Adipocyte (in vitro differentiated cells): ENCODE measurements at regions not wholly inside any gene's neighbourhood (a gene's known extent, or its start where the extent isn't known, plus 50 kb on each side); places are given as distances from the start of the nearest gene placed in this dataset.

Source experiments
- DNase-seq: peaks from one replicate; pipeline ENCODE4 v3.0.0-alpha.2; 2015; ENCODE audit warnings: low read depth
- H3K27me3 ChIP-seq: replicated peaks from 2 replicates; pipeline ENCODE4 v1.7.0; 2013; ENCODE audit warnings: mild to moderate bottlenecking, low read length, moderate library complexity; ENCODE audit not compliant: control insufficient read depth, insufficient read depth
- H3K36me3 ChIP-seq: 2 replicates; pipeline ENCODE4 v1.7.0; 2013; ENCODE audit warnings: low read length, mild to moderate bottlenecking, moderate library complexity; ENCODE audit not compliant: control insufficient read depth, insufficient read depth, severe bottlenecking
- H3K4me1 ChIP-seq: 2 replicates; pipeline ENCODE4 v1.7.0; 2013; ENCODE audit warnings: mild to moderate bottlenecking, low read length, moderate library complexity; ENCODE audit not compliant: control insufficient read depth, insufficient read depth
- H3K4me3 ChIP-seq: 2 replicates; pipeline ENCODE4 v1.7.0; 2013; ENCODE audit warnings: mild to moderate bottlenecking, low read length, moderate library complexity
- H3K9ac ChIP-seq: 2 replicates; pipeline ENCODE4 v1.7.0; 2013; ENCODE audit warnings: mild to moderate bottlenecking, low read length, moderate library complexity
- H3K9me3 ChIP-seq: 2 replicates; pipeline ENCODE4 v1.7.0; 2013; ENCODE audit warnings: mild to moderate bottlenecking, low read length, moderate library complexity; ENCODE audit not compliant: control insufficient read depth

- Histone ChIP-seq H3K36me3 (no peaks in the 10 kb centered on the region), H3K27me3 (peaks cover 4% of the 10 kb centered on the region), H3K9ac (no peak overlapping the region), H3K4me1 (no peaks in the 10 kb centered on the region), H3K9me3 (no peaks in the 10 kb centered on the region), H3K4me3 (no peak overlapping the region)
- no peak for DNase-seq
Observed at GRCh38 chr20:52098186-52098585, 93.4 kb downstream of the ZFP64 start.

- Histone ChIP-seq H3K9me3 (no peaks in the 10 kb centered on the region), H3K4me3 (no peak overlapping the region), H3K27me3 (no peaks in the 10 kb centered on the region), H3K9ac (no peak overlapping the region), H3K36me3 (no peaks in the 10 kb centered on the region), H3K4me1 (no peaks in the 10 kb centered on the region)
- DNase-seq = no peak
Observed at GRCh38 chr20:52096117-52096516, 95.5 kb downstream of the ZFP64 start.

DNA sequence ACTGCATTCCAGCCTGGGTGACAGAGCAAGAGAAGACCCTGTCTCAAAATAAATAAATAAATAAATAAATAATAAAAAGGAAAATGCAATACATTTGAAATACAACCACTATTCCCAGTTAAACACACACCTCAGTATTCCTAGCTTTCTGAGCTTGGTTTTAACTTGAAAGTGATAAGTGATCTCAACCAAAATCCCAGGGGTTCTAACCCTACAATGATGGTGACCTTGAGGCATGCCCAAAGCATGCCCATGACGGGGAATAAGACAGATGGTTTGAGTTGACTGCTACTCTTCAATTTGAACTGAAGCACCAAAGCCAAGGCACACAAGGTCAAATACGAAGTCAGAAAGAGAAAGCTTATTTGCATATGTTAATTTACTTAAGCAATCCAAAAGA lies 96.9 kb downstream of the ZFP64 start:
- H3K9ac ChIP-seq = no peak overlapping the region
- no peaks in the 10 kb centered on the region for H3K4me1 ChIP-seq
- no peaks in the 10 kb centered on the region for H3K9me3 ChIP-seq
- no peak overlapping the region for H3K4me3 ChIP-seq
- no peak for DNase-seq
- no peaks in the 10 kb centered on the region for H3K27me3 ChIP-seq
- H3K36me3 ChIP-seq = no peaks in the 10 kb centered on the region

DNA sequence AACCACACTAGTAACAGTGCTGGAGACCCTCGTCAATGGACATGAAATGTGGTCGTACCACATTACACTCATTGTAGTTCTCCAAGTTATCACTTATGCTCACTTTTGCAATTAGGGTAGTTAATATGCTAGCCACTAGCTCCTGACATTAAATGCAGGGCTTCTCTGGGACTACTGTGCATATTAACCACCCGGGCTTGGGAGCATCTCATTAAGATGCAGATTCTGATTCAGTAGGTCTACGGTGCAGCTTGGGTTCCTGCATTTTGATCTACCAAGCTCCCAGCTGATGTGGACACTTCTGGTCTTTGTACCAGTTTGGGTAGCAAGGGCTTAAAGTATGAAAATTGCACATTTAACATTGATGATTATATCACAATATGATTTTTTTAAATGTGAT lies 98.0 kb downstream of the ZFP64 start:
- DNase-seq = no peak
- H3K9ac ChIP-seq = no peak overlapping the region
- no peaks in the 10 kb centered on the region for H3K27me3 ChIP-seq
- no peaks in the 10 kb centered on the region for H3K36me3 ChIP-seq
- H3K4me3 ChIP-seq = no peak overlapping the region
- no peaks in the 10 kb centered on the region for H3K4me1 ChIP-seq
- no peaks in the 10 kb centered on the region for H3K9me3 ChIP-seq

DNA sequence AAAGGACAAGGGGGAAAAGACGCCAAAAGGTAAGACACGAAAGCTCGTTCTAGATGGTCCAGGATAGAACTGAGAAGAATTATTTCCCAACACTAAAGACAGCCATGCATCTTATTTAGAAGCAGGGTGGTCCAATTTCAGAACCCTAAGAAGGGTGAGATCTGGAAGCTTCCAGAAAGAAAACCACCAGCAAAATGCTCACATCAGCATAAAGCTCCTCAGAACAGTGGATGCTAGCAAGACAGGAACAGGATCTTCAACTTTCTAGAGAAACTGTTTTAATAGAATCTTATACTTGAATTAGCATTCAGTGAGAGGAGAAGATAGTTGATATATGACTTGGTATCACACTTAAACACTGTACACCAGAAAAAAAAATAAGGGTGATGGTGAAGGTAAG lies 101.5 kb downstream of the ZFP64 start:
- Histone ChIP-seq H3K9me3 (peaks cover 17% of the 10 kb centered on the region), H3K27me3 (no peaks in the 10 kb centered on the region), H3K4me1 (no peaks in the 10 kb centered on the region), H3K9ac (no peak overlapping the region), H3K36me3 (peaks cover 3% of the 10 kb centered on the region), H3K4me3 (no peak overlapping the region)
- DNase-seq = no peak

DNA sequence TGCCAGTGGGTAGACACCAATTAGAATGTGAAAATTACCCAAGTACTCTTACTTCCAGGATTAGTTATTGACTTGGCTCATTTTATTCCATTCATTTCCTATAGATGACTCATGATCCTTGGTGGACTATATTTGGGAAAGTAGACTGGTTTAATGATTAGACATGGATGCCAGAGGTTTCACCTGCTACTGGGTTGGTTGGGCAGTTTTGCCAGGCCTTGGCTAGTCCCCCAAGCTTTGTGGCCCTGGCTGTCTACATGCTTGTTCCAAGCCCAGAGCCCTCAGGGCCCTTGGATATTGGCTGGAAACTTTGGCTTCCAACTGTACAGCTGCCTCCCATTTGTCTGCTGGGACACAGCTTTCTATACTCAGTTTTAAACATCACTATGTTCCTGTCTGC lies 104.1 kb downstream of the ZFP64 start:
- Histone ChIP-seq H3K36me3 (peaks cover 3% of the 10 kb centered on the region), H3K4me3 (peak overlapping the region; percentile 17), H3K27me3 (no peaks in the 10 kb centered on the region), H3K4me1 (no peaks in the 10 kb centered on the region), H3K9ac (no peak overlapping the region), H3K9me3 (peaks cover 17% of the 10 kb centered on the region)
- DNase-seq = no peak

DNA sequence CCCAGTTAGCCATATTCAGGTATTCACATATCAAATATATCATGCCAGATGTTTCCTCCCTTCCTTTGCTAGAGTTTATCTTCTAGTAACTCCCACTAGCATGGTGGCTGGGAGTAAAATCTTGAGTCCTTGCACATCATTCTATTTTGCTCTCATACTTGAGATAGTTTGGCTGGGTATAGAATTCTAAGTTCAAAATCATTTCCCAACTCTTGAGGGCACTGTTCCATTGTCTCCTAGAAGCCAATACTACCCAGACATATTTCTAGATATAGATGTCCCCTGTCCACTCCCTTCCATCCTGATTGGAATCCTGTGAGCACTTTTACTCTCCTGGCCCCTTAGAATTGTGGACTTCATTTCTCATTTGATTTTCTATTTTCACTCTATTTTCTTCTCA lies 104.7 kb downstream of the ZFP64 start:
- Histone ChIP-seq H3K4me3 (peak overlapping the region; percentile 17), H3K9ac (no peak overlapping the region), H3K4me1 (no peaks in the 10 kb centered on the region), H3K9me3 (peaks cover 17% of the 10 kb centered on the region), H3K27me3 (no peaks in the 10 kb centered on the region), H3K36me3 (peaks cover 3% of the 10 kb centered on the region)
- no peak for DNase-seq

DNA sequence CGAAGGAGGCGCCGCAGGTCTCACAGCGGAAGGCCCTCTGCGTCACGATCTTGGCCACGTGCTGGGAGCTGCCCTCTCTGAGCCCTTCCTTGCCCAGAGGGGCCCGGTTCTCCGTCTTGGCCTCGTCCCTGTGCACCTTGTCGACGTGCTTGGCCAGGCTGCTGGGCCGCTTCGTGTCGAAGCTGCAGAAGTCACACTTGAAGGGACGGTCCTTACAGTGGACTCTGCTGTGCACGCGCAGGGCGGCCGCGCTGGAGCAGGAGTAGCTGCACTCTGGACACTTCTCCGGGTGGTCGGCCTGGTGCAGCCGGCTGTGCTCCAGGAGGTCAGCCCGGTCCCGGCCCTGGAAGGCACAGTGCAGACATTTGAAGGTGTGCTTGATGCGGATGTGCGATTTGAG lies 106.9 kb downstream of the ZFP64 start:
- H3K27me3 ChIP-seq = no peaks in the 10 kb centered on the region
- no peak overlapping the region for H3K9ac ChIP-seq
- peaks cover 17% of the 10 kb centered on the region for H3K9me3 ChIP-seq
- no peak for DNase-seq
- H3K36me3 ChIP-seq = peaks cover 3% of the 10 kb centered on the region
- no peaks in the 10 kb centered on the region for H3K4me1 ChIP-seq
- no peak overlapping the region for H3K4me3 ChIP-seq

GRCh38 chr20:52083627-52084232 lies 107.8 kb downstream of the ZFP64 start:
- Histone ChIP-seq H3K9me3 (peaks cover 17% of the 10 kb centered on the region), H3K4me1 (no peaks in the 10 kb centered on the region), H3K9ac (no peak overlapping the region), H3K36me3 (peaks cover 3% of the 10 kb centered on the region), H3K27me3 (no peaks in the 10 kb centered on the region), H3K4me3 (no peak overlapping the region)
- peak; percentile 93 for DNase-seq

DNA sequence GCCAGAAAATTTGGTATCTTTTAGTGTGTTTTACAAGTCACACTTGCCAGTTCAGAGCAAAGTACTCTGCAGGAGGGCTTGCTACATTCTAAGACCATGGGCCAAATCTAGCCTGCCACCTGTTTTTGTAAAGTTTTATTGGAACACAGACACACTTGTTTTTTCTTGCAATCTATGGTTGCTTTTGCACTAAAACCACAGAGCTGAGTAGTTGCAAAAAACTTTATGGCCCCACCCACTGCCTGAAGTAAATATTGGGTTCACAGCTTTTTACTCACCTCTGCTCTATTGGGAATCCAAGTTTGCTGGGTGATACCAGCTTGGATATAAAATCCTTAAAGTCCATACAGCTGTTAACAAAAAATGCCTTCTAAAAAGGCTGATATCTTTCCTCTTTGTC lies 109.0 kb downstream of the ZFP64 start:
- Histone ChIP-seq H3K9me3 (peaks cover 12% of the 10 kb centered on the region), H3K9ac (no peak overlapping the region), H3K4me3 (no peak overlapping the region), H3K27me3 (no peaks in the 10 kb centered on the region), H3K4me1 (no peaks in the 10 kb centered on the region), H3K36me3 (peaks cover 3% of the 10 kb centered on the region)
- no peak for DNase-seq

- Histone ChIP-seq H3K4me1 (no peaks in the 10 kb centered on the region), H3K27me3 (no peaks in the 10 kb centered on the region), H3K4me3 (no peak overlapping the region), H3K9ac (no peak overlapping the region), H3K9me3 (peaks cover 3% of the 10 kb centered on the region), H3K36me3 (no peaks in the 10 kb centered on the region)
- no peak for DNase-seq
Observed at GRCh38 chr20:52081791-52082190, 109.8 kb downstream of the ZFP64 start.

DNA sequence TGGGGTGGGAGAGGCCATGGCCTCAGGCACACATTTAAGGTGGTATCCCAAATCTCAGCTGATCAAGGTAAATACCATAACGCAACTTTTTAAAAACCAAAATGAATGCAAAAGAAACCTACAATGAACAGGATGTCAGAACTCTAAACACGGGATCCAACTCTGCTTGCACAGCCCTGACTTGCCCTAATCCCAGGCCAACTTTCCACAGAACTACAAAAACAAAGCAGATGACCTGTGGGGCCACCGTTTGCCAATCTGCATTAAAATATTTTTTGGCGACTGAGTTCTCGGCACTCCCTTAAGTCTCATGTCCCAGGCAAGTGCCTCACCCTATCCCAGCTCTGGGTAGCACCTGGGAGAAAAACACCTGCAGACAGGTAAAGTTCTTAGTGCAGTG lies 110.5 kb downstream of the ZFP64 start:
- no peak for DNase-seq
- no peaks in the 10 kb centered on the region for H3K27me3 ChIP-seq
- no peaks in the 10 kb centered on the region for H3K36me3 ChIP-seq
- H3K4me3 ChIP-seq = no peak overlapping the region
- no peak overlapping the region for H3K9ac ChIP-seq
- H3K9me3 ChIP-seq = no peaks in the 10 kb centered on the region
- H3K4me1 ChIP-seq = no peaks in the 10 kb centered on the region
